MM.1S (cell line): ENCODE measurements at regions not wholly inside any gene's neighbourhood (a gene's known extent, or its start where the extent isn't known, plus 50 kb on each side); places are given as distances from the start of the nearest gene placed in this dataset.
"Not testable (repeated sequence)": the region's sequence is repeated elsewhere in the genome, so short reads cannot be mapped to it uniquely, and the experiment has no call there.

Experiments used
- CTCF ChIP-seq: fragments of 300-600 bp; sonication (generic); IDR thresholded peaks from 2 replicates; pipeline ENCODE4 v1.5.1; 2016; ENCODE audit warnings: antibody characterized with exemption, low read length, mixed read lengths
- EZH2phosphoT487 ChIP-seq: fragments of 300-600 bp; sonication (generic); IDR thresholded peaks from 2 replicates; pipeline ENCODE4 v1.6.1; 2018; ENCODE audit warnings: antibody characterized with exemption, low read length

GRCh38 chr1:163498391-163499330 is 176.9 kb downstream of the NUF2 start:
- not testable (repeated sequence) for TF ChIP-seq CTCF, EZH2phosphoT487
